DOHH2 (cell line): ENCODE measurements at regions not wholly inside any gene's neighbourhood (a gene's known extent, or its start where the extent isn't known, plus 50 kb on each side); places are given as distances from the start of the nearest gene placed in this dataset.

Source experiments
- CTCF ChIP-seq: fragments of 200-600 bp; sonication (generic); IDR thresholded peaks from one replicate; pipeline ENCODE4 v1.5.1; 2014; ENCODE audit warnings: antibody characterized with exemption, mild to moderate bottlenecking, low read depth, low read length; ENCODE audit not compliant: poor library complexity, severe bottlenecking
- EZH2phosphoT487 ChIP-seq: fragments of 200-600 bp; sonication (generic); IDR thresholded peaks from 2 replicates; pipeline ENCODE4 v1.6.1; 2017; ENCODE audit warnings: borderline replicate concordance, mild to moderate bottlenecking, antibody characterized with exemption, low read length, moderate library complexity, mixed read lengths

DNA sequence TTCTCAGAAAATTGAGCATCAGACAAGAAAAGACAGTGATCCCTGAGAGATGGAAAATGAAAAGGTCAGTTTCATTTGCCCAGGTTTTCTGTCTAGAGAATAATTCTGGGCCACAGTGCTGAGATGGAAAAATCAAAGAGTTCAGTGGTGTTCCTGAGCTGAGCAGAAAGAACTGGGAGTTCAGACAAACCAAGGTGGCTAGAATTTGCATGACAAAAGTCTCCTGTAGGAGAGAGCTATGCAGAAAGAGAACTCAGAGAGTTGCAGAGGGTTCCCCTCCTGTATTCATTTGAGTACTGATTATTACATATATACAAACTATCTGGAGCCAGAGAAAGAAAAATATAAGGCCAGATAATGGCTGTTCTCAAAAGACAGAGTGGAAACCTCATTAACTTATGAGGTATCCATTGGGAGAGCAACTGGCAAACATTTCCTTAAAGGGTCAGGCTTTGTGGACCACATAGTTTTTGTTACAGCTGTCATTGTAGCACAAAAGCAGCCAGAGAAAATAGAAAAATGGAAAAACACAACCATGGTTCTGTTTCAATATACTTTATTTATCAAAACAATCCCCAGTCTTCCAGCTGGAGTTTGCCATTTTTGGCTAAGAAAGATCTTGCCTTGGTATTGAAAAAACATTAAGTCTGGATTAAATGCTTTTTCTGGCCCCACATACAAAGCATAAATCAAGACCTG is 1004.1 kb downstream of the TBL1XR1 start:
- TF ChIP-seq CTCF = no peak
- no peak for TF ChIP-seq EZH2phosphoT487
